ENCODE measurements at regions not wholly inside any gene's neighbourhood (a gene's known extent, or its start where the extent isn't known, plus 50 kb on each side); places are given as distances from the start of the nearest gene placed in this dataset.

GRCh38 chr14:34049790-34050189 is 98.9 kb upstream of the EGLN3 start:
- no peak for TF ChIP-seq POLR2A (IDR thresholded peaks at IDR 0.05)
- TF ChIP-seq CTCF (IDR thresholded peaks at IDR 0.05), result no peak
